ENCODE measurements at regions not wholly inside any gene's neighbourhood (a gene's known extent, or its start where the extent isn't known, plus 50 kb on each side); places are given as distances from the start of the nearest gene placed in this dataset.

DNA sequence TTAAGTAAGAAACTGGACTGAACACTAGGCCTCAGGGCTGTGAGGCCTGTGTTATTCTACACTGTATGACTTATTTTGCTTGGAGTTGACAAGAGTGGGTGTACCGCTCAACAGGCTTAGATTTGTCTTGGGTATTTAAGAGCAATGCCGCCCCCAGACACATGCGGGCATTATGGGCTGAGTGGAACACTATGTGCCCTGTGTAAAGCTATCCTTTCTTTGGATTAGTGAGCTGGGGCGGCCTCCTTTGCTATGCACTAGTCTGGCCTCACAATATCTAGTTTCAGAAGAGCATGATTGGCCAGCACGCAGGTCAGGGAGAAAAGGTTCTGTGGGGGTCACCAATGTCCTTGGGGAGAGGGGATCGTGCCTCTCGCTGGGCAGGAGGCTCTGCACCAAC, 206.3 kb upstream of the GDNF start:
- intact Hi-C loops (cut with DNase I; ENCODE audit: low total_unique reads): no loop called here
- H3K36me3 ChIP-seq: no peaks in the 10 kb centered on the region
- WGBS, 5 donors: 87 to 99% (median 92%) methylated on average over 7 of the region's 7 CpGs

GRCh38 chr5:38045446-38045845, 205.6 kb upstream of the GDNF start:
- 61 to 88% (median 86%) methylated on average over 1 of the region's 1 CpG for WGBS, 5 donors
- no peaks in the 10 kb centered on the region for H3K27me3 ChIP-seq
- no peaks in the 10 kb centered on the region for H3K9me3 ChIP-seq
- no peak for TF ChIP-seq POLR2AphosphoS5 (IDR thresholded peaks at IDR 0.05)
- no peak for TF ChIP-seq POLR2A (IDR thresholded peaks at IDR 0.05)
- no peak for TF ChIP-seq EP300 (IDR thresholded peaks at IDR 0.05)
- TF ChIP-seq, protein P1, sequence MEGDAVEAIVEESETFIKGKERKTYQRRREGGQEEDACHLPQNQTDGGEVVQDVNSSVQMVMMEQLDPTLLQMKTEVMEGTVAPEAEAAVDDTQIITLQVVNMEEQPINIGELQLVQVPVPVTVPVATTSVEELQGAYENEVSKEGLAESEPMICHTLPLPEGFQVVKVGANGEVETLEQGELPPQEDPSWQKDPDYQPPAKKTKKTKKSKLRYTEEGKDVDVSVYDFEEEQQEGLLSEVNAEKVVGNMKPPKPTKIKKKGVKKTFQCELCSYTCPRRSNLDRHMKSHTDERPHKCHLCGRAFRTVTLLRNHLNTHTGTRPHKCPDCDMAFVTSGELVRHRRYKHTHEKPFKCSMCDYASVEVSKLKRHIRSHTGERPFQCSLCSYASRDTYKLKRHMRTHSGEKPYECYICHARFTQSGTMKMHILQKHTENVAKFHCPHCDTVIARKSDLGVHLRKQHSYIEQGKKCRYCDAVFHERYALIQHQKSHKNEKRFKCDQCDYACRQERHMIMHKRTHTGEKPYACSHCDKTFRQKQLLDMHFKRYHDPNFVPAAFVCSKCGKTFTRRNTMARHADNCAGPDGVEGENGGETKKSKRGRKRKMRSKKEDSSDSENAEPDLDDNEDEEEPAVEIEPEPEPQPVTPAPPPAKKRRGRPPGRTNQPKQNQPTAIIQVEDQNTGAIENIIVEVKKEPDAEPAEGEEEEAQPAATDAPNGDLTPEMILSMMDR (IDR thresholded peaks at IDR 0.05): no peak
- DNase-seq: no peak
- H3K36me3 ChIP-seq: no peaks in the 10 kb centered on the region
- H3K4me1 ChIP-seq: no peaks in the 10 kb centered on the region
- H3K4me3 ChIP-seq: no peak overlapping the region
- H3K27ac ChIP-seq: no peak overlapping the region
- intact Hi-C loops (cut with DNase I; ENCODE audit: low total_unique reads): no loop called here

More for the DNA sequence above, 206.3 kb upstream of the GDNF start:
- H3K4me3 ChIP-seq: no peak overlapping the region
- no peaks in the 10 kb centered on the region for H3K27me3 ChIP-seq
- H3K9me3 ChIP-seq: no peaks in the 10 kb centered on the region
- no peak overlapping the region for H3K27ac ChIP-seq
- H3K4me1 ChIP-seq: no peaks in the 10 kb centered on the region
- no peak for DNase-seq
- TF ChIP-seq, protein P1 (IDR thresholded peaks at IDR 0.05): no peak
- no peak for TF ChIP-seq POLR2AphosphoS5 (IDR thresholded peaks at IDR 0.05)
- TF ChIP-seq POLR2A (IDR thresholded peaks at IDR 0.05): no peak
- no peak for TF ChIP-seq EP300 (IDR thresholded peaks at IDR 0.05)

DNA sequence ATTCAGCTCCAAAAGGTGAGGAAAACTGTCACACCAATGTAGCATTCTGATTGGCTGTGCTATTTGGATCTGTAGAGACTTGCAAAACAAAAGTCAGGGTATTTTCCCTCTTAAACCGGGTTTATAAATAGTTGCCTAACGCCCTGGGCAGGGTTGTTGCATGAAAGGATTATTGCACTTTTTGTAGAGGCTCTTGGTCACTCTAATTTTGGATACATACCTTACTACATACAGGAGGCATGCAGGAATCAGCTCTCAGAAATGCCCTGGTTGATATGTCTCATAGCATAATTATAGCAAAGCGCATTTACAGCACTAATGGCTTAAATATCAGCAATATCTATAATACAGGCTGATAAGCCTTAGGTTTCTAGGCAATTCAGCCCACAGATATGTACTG, 200.0 kb upstream of the GDNF start:
- no peaks in the 10 kb centered on the region for H3K9me3 ChIP-seq
- no peak for TF ChIP-seq POLR2A (IDR thresholded peaks at IDR 0.05)
- no peak for TF ChIP-seq EP300 (IDR thresholded peaks at IDR 0.05)
- TF ChIP-seq, protein P1 (IDR thresholded peaks at IDR 0.05): no peak
- no peak for TF ChIP-seq POLR2AphosphoS5 (IDR thresholded peaks at IDR 0.05)
- no peaks in the 10 kb centered on the region for H3K4me1 ChIP-seq
- no peak overlapping the region for H3K27ac ChIP-seq
- H3K27me3 ChIP-seq: no peaks in the 10 kb centered on the region
- no peak overlapping the region for H3K4me3 ChIP-seq
- no peaks in the 10 kb centered on the region for H3K36me3 ChIP-seq
- intact Hi-C loops (cut with DNase I; ENCODE audit: low total_unique reads): no loop called here
- 48 to 77% (median 65%) methylated on average over 3 of the region's 3 CpGs for WGBS, 5 donors
- DNase-seq: no peak

- H3K9me3 ChIP-seq: no peaks in the 10 kb centered on the region
- intact Hi-C loops (cut with DNase I; ENCODE audit: low total_unique reads): no loop called here
- TF ChIP-seq POLR2A (IDR thresholded peaks at IDR 0.05) (no peak), POLR2AphosphoS5 (IDR thresholded peaks at IDR 0.05) (no peak), EP300 (IDR thresholded peaks at IDR 0.05) (no peak)
- TF ChIP-seq, protein P1 (IDR thresholded peaks at IDR 0.05): no peak
- DNase-seq: no peak
- 68 to 87% (median 82%) methylated on average over 2 of the region's 2 CpGs for WGBS, 5 donors
- H3K4me3 ChIP-seq: no peak overlapping the region
- H3K36me3 ChIP-seq: no peaks in the 10 kb centered on the region
- H3K27me3 ChIP-seq: no peaks in the 10 kb centered on the region
- no peak overlapping the region for H3K27ac ChIP-seq
- H3K4me1 ChIP-seq: no peaks in the 10 kb centered on the region
Observed at GRCh38 chr5:38039091-38039490, 199.2 kb upstream of the GDNF start.
